Caki2 (cell line): ENCODE measurements at regions not wholly inside any gene's neighbourhood (a gene's known extent, or its start where the extent isn't known, plus 50 kb on each side); places are given as distances from the start of the nearest gene placed in this dataset.

Experiments
- DNase-seq: peaks from one replicate; pipeline ENCODE4 v3.0.0-alpha.2; 2015; ENCODE audit warnings: low read depth
- in situ Hi-C: cut with HindIII; loops from 2 replicates; pipeline ENCODE4 v1.10.0; 2016; ENCODE audit warnings: low sequenced_read_pairs, low pct_unique_long_range_greater_than_20kb, mixed read lengths

GRCh38 chr10:111187096-111187495 is 110.3 kb downstream of the ADRA2A start:
- DNase-seq: no peak
- in situ Hi-C loops: no loop called here

GRCh38 chr10:111199587-111199986 is 122.8 kb downstream of the ADRA2A start:
- in situ Hi-C loops: no loop called here
- DNase-seq: no peak

GRCh38 chr10:111200505-111201186 is 123.8 kb downstream of the ADRA2A start:
- DNase-seq: no peak
- in situ Hi-C loops: no loop called here

GRCh38 chr10:111203615-111204014 is 126.8 kb downstream of the ADRA2A start:
- in situ Hi-C loops: no loop called here
- no peak for DNase-seq

- in situ Hi-C loops: no loop called here
- no peak for DNase-seq
Observed at GRCh38 chr10:111204838-111205237, 128.0 kb downstream of the ADRA2A start.

- in situ Hi-C loops: no loop called here
Observed at GRCh38 chr10:111206521-111206920, 129.7 kb downstream of the ADRA2A start.

GRCh38 chr10:111207500-111207899 is 130.7 kb downstream of the ADRA2A start:
- in situ Hi-C loops: no loop called here
- DNase-seq: no peak

More at GRCh38 chr10:111206521-111206920, 129.7 kb downstream of the ADRA2A start:
- no peak for DNase-seq

GRCh38 chr10:111208951-111209350 is 132.1 kb downstream of the ADRA2A start:
- no peak for DNase-seq
- in situ Hi-C loops: no loop called here

GRCh38 chr10:111209692-111210091 is 132.9 kb downstream of the ADRA2A start:
- in situ Hi-C loops: no loop called here
- DNase-seq: no peak

- in situ Hi-C loops: no loop called here
- no peak for DNase-seq
Observed at GRCh38 chr10:111211241-111211640, 134.4 kb downstream of the ADRA2A start.

- in situ Hi-C loops: no loop called here
- no peak for DNase-seq
Observed at GRCh38 chr10:111211706-111212105, 134.9 kb downstream of the ADRA2A start.

- no peak for DNase-seq
- in situ Hi-C loops: no loop called here
Observed at GRCh38 chr10:111221682-111222480, 145.1 kb downstream of the ADRA2A start.

GRCh38 chr10:111222961-111223360 is 146.1 kb downstream of the ADRA2A start:
- in situ Hi-C loops: no loop called here
- DNase-seq: no peak

- in situ Hi-C loops: no loop called here
- DNase-seq: no peak
Observed at GRCh38 chr10:111231779-111232178, 154.9 kb downstream of the ADRA2A start.

GRCh38 chr10:111233439-111233838 is 156.6 kb downstream of the ADRA2A start:
- in situ Hi-C loops: no loop called here
- no peak for DNase-seq

GRCh38 chr10:111234234-111234913 is 157.5 kb downstream of the ADRA2A start:
- in situ Hi-C loops: no loop called here
- no peak for DNase-seq

GRCh38 chr10:111234914-111235302 is 158.1 kb downstream of the ADRA2A start:
- in situ Hi-C loops: no loop called here
- DNase-seq: no peak

GRCh38 chr10:111240348-111240747 is 163.5 kb downstream of the ADRA2A start:
- in situ Hi-C loops: no loop called here
- no peak for DNase-seq

GRCh38 chr10:111243126-111243525 is 166.3 kb downstream of the ADRA2A start:
- DNase-seq: no peak
- in situ Hi-C loops: no loop called here
